ENCODE measurements at regions not wholly inside any gene's neighbourhood (a gene's known extent, or its start where the extent isn't known, plus 50 kb on each side); places are given as distances from the start of the nearest gene placed in this dataset.

GRCh38 chr11:45518141-45518832 is 147.1 kb downstream of the CHST1 start:
- TF ChIP-seq, protein P1, sequence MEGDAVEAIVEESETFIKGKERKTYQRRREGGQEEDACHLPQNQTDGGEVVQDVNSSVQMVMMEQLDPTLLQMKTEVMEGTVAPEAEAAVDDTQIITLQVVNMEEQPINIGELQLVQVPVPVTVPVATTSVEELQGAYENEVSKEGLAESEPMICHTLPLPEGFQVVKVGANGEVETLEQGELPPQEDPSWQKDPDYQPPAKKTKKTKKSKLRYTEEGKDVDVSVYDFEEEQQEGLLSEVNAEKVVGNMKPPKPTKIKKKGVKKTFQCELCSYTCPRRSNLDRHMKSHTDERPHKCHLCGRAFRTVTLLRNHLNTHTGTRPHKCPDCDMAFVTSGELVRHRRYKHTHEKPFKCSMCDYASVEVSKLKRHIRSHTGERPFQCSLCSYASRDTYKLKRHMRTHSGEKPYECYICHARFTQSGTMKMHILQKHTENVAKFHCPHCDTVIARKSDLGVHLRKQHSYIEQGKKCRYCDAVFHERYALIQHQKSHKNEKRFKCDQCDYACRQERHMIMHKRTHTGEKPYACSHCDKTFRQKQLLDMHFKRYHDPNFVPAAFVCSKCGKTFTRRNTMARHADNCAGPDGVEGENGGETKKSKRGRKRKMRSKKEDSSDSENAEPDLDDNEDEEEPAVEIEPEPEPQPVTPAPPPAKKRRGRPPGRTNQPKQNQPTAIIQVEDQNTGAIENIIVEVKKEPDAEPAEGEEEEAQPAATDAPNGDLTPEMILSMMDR (IDR thresholded peaks at IDR 0.05; ENCODE audit: low read depth, low read length), result no peak
- TF ChIP-seq MAX (IDR thresholded peaks at IDR 0.05; ENCODE audit: low read depth, low read length), result no peak
